SK-N-MC (cell line): ENCODE measurements at regions not wholly inside any gene's neighbourhood (a gene's known extent, or its start where the extent isn't known, plus 50 kb on each side); places are given as distances from the start of the nearest gene placed in this dataset.

Experiments
- DNase-seq: peaks from one replicate; pipeline ENCODE4 v3.0.0-alpha.2; 2011; ENCODE audit warnings: low read depth, low spot score
- H3K27ac ChIP-seq: fragments of 200-600 bp; sonication (generic); 2 replicates; pipeline ENCODE4 v1.5.1; 2016; ENCODE audit warnings: mixed run types
- H3K36me3 ChIP-seq: fragments of 200-600 bp; sonication (generic); 2 replicates; pipeline ENCODE4 v1.6.1; 2017; ENCODE audit warnings: antibody characterized with exemption, low read length, mixed read lengths; ENCODE audit not compliant: insufficient read depth
- H3K4me3 ChIP-seq: fragments of 200-600 bp; sonication (generic); 2 replicates; pipeline ENCODE4 v1.5.1; 2016
- H3K9ac ChIP-seq: fragments of 200-600 bp; sonication (generic); 2 replicates; pipeline ENCODE4 v1.8.0; 2017; ENCODE audit warnings: mixed run types, mixed read lengths; ENCODE audit not compliant: insufficient read length
- H3K9me3 ChIP-seq: fragments of 200-600 bp; sonication (generic); 2 replicates; pipeline ENCODE4 v1.6.1; 2017; ENCODE audit warnings: low read depth, mild to moderate bottlenecking, antibody characterized with exemption, low read length, moderate library complexity, mixed read lengths
- EZH2 ChIP-seq: fragments of 200-600 bp; sonication (generic); IDR thresholded peaks from one replicate; pipeline ENCODE4 v1.6.1; 2017; ENCODE audit warnings: antibody characterized with exemption
- FOXP2 ChIP-seq: optimal IDR thresholded peaks from 2 replicates; pipeline ENCODE3; 2011; ENCODE audit warnings: mild to moderate bottlenecking, moderate library complexity; ENCODE audit not compliant: insufficient read depth; ENCODE audit errors: extremely low read length, control extremely low read depth
- POLR2AphosphoS5 ChIP-seq: IDR thresholded peaks from 2 replicates; pipeline ENCODE4 v1.6.1; 2012; ENCODE audit warnings: mild to moderate bottlenecking, low read depth, low read length, borderline replicate concordance

- Histone ChIP-seq H3K4me3 (no peak overlapping the region), H3K9ac (no peak overlapping the region), H3K36me3 (no peaks in the 10 kb centered on the region), H3K9me3 (no peaks in the 10 kb centered on the region), H3K27ac (no peak overlapping the region)
- DNase-seq: no peak
- no peak; the same call in 1 of the 2 replicates for TF ChIP-seq POLR2AphosphoS5
- TF ChIP-seq FOXP2: no peak
- no peak for TF ChIP-seq EZH2
Observed at GRCh38 chr2:220279840-220280239, 652.4 kb downstream of the SLC4A3 start.

GRCh38 chr2:220280736-220281135 lies 653.3 kb downstream of the SLC4A3 start:
- no peak overlapping the region for H3K27ac ChIP-seq
- no peaks in the 10 kb centered on the region for H3K36me3 ChIP-seq
- no peaks in the 10 kb centered on the region for H3K9me3 ChIP-seq
- TF ChIP-seq EZH2 (no peak), POLR2AphosphoS5 (no peak), FOXP2 (no peak)
- H3K9ac ChIP-seq: no peak overlapping the region
- no peak for DNase-seq
- H3K4me3 ChIP-seq: no peak overlapping the region

- Histone ChIP-seq H3K36me3 (no peaks in the 10 kb centered on the region), H3K4me3 (no peak overlapping the region), H3K9me3 (no peaks in the 10 kb centered on the region), H3K9ac (no peak overlapping the region), H3K27ac (no peak overlapping the region)
- no peak for TF ChIP-seq FOXP2
- no peak for TF ChIP-seq EZH2
- TF ChIP-seq POLR2AphosphoS5: no peak
- no peak for DNase-seq
Observed at GRCh38 chr2:220281771-220282170, 654.3 kb downstream of the SLC4A3 start.

- no peak overlapping the region for H3K27ac ChIP-seq
- TF ChIP-seq FOXP2: no peak
- no peak for TF ChIP-seq EZH2
- no peak for TF ChIP-seq POLR2AphosphoS5
- H3K9ac ChIP-seq: no peak overlapping the region
- H3K9me3 ChIP-seq: no peaks in the 10 kb centered on the region
- no peaks in the 10 kb centered on the region for H3K36me3 ChIP-seq
- no peak for DNase-seq
- no peak overlapping the region for H3K4me3 ChIP-seq
Observed at GRCh38 chr2:220282236-220282635, 654.8 kb downstream of the SLC4A3 start.

GRCh38 chr2:220293966-220294365 lies 666.5 kb downstream of the SLC4A3 start:
- no peak for DNase-seq
- no peaks in the 10 kb centered on the region; the same call in 1 of the 2 replicates for H3K9me3 ChIP-seq
- H3K4me3 ChIP-seq: no peak overlapping the region
- H3K27ac ChIP-seq: no peak overlapping the region
- no peaks in the 10 kb centered on the region for H3K36me3 ChIP-seq
- H3K9ac ChIP-seq: no peak overlapping the region
- no peak for TF ChIP-seq POLR2AphosphoS5
- TF ChIP-seq FOXP2: no peak
- no peak for TF ChIP-seq EZH2

- TF ChIP-seq FOXP2 (no peak), EZH2 (no peak), POLR2AphosphoS5 (no peak)
- no peak for DNase-seq
- no peaks in the 10 kb centered on the region; the same call in 1 of the 2 replicates for H3K9me3 ChIP-seq
Observed at GRCh38 chr2:220296174-220296573, 668.7 kb downstream of the SLC4A3 start.

GRCh38 chr2:220297093-220297492 lies 669.7 kb downstream of the SLC4A3 start:
- TF ChIP-seq POLR2AphosphoS5: no peak
- TF ChIP-seq FOXP2: no peak
- no peak for TF ChIP-seq EZH2
- no peak for DNase-seq
- Histone ChIP-seq H3K4me3 (no peak overlapping the region), H3K9me3 (no peaks in the 10 kb centered on the region; the same call in 1 of the 2 replicates), H3K27ac (no peak overlapping the region), H3K36me3 (no peaks in the 10 kb centered on the region), H3K9ac (no peak overlapping the region)

More at GRCh38 chr2:220296174-220296573, 668.7 kb downstream of the SLC4A3 start:
- Histone ChIP-seq H3K9ac (no peak overlapping the region), H3K4me3 (no peak overlapping the region), H3K36me3 (no peaks in the 10 kb centered on the region), H3K27ac (no peak overlapping the region)

- DNase-seq: no peak
- Histone ChIP-seq H3K9ac (no peak overlapping the region), H3K4me3 (no peak overlapping the region), H3K9me3 (no peaks in the 10 kb centered on the region), H3K27ac (no peak overlapping the region), H3K36me3 (no peaks in the 10 kb centered on the region)
- no peak for TF ChIP-seq POLR2AphosphoS5
- TF ChIP-seq EZH2: no peak
- TF ChIP-seq FOXP2: no peak
Observed at GRCh38 chr2:220300806-220301205, 673.4 kb downstream of the SLC4A3 start.

- no peak for TF ChIP-seq FOXP2
- TF ChIP-seq POLR2AphosphoS5: no peak
- TF ChIP-seq EZH2: no peak
- Histone ChIP-seq H3K27ac (no peak overlapping the region), H3K36me3 (no peaks in the 10 kb centered on the region), H3K9me3 (no peaks in the 10 kb centered on the region), H3K9ac (no peak overlapping the region), H3K4me3 (no peak overlapping the region)
- no peak for DNase-seq
Observed at GRCh38 chr2:220302756-220303155, 675.3 kb downstream of the SLC4A3 start.

GRCh38 chr2:220309215-220309614 lies 681.8 kb downstream of the SLC4A3 start:
- Histone ChIP-seq H3K9me3 (no peaks in the 10 kb centered on the region), H3K4me3 (no peak overlapping the region), H3K27ac (no peak overlapping the region), H3K9ac (no peak overlapping the region), H3K36me3 (no peaks in the 10 kb centered on the region)
- TF ChIP-seq EZH2 (no peak), POLR2AphosphoS5 (no peak), FOXP2 (no peak)
- DNase-seq: no peak
